ENCODE measurements at regions not wholly inside any gene's neighbourhood (a gene's known extent, or its start where the extent isn't known, plus 50 kb on each side); places are given as distances from the start of the nearest gene placed in this dataset.

GRCh38 chr12:24387381-24387780 is 437.9 kb upstream of the SOX5 start:
- TF ChIP-seq, protein P1, sequence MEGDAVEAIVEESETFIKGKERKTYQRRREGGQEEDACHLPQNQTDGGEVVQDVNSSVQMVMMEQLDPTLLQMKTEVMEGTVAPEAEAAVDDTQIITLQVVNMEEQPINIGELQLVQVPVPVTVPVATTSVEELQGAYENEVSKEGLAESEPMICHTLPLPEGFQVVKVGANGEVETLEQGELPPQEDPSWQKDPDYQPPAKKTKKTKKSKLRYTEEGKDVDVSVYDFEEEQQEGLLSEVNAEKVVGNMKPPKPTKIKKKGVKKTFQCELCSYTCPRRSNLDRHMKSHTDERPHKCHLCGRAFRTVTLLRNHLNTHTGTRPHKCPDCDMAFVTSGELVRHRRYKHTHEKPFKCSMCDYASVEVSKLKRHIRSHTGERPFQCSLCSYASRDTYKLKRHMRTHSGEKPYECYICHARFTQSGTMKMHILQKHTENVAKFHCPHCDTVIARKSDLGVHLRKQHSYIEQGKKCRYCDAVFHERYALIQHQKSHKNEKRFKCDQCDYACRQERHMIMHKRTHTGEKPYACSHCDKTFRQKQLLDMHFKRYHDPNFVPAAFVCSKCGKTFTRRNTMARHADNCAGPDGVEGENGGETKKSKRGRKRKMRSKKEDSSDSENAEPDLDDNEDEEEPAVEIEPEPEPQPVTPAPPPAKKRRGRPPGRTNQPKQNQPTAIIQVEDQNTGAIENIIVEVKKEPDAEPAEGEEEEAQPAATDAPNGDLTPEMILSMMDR (IDR thresholded peaks at IDR 0.05) = no peak
- TF ChIP-seq POLR2A (IDR thresholded peaks at IDR 0.05) = no peak
